H7 (cell line): ENCODE measurements at regions not wholly inside any gene's neighbourhood (a gene's known extent, or its start where the extent isn't known, plus 50 kb on each side); places are given as distances from the start of the nearest gene placed in this dataset.
"Not testable (repeated sequence)": the region's sequence is repeated elsewhere in the genome, so short reads cannot be mapped to it uniquely, and the experiment has no call there.

Experiments used
- DNase-seq: peaks from one replicate; pipeline ENCODE4 v3.0.0; 2012
- H3K27me3 ChIP-seq: 2 replicates; pipeline ENCODE4 v1.6.0; 2011; ENCODE audit warnings: mild to moderate bottlenecking, low read length; ENCODE audit not compliant: control insufficient read depth, insufficient read depth
- H3K36me3 ChIP-seq: replicated peaks from 2 replicates; pipeline ENCODE4 v1.5.1; 2011; ENCODE audit warnings: low read length; ENCODE audit not compliant: control insufficient read depth, insufficient read depth
- H3K4me3 ChIP-seq: 2 replicates; pipeline ENCODE4 v1.5.1; 2011; ENCODE audit warnings: low read depth, mild to moderate bottlenecking, control low read depth, low read length, moderate library complexity; ENCODE audit not compliant: insufficient read depth

DNA sequence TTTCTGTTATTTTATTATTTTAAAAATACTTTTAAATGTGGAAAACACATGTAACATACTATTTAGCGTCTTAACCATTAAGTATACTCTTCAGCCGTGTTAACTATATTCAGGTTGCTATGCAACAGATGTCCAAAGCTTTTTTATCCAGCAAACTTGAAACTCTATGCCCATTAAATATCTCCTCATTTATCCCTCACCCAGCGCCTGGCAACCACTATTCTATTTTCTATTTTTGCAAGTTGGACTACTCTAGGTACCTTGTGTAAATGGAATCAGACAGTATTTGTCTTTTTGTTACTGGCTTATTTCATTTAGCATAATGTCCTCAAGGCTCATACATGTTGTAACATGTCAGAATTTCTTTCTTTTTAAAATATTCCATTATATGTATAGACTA, 174.6 kb downstream of the PCDH10 start:
- Histone ChIP-seq H3K27me3 (no peaks in the 10 kb centered on the region), H3K36me3 (no peaks in the 10 kb centered on the region), H3K4me3 (no peak overlapping the region)
- DNase-seq, result no peak

DNA sequence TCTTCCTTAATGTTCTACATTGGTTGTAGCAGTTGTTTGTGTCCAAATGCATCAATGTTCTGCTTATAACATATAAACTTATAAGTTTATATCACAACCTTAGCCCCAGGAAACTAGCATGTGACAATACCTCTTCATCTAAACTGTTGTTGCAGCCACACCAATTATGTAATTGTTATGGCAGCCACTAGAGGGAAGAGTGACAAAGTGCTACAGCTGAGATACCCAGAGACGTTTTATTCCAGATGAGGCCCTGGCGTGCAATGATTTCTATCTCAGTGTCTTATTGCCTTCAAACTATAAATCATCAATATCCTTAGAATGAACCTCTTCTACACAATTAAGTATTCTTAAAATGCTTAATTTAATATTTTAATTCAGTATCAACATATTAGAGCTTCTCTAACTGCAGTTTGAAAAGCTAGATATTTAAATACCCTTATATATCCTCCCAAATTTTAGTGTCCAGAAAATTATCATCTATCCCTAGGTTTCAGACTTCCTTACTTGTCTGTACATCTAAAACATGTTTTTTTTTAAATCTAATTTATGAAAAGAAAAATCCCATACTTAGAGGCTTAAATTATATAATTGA, 171.6 kb downstream of the PCDH10 start:
- no peak overlapping the region for H3K4me3 ChIP-seq
- DNase-seq, result peak; percentile 6
- H3K27me3 ChIP-seq, result no peaks in the 10 kb centered on the region
- H3K36me3 ChIP-seq, result no peaks in the 10 kb centered on the region

DNA sequence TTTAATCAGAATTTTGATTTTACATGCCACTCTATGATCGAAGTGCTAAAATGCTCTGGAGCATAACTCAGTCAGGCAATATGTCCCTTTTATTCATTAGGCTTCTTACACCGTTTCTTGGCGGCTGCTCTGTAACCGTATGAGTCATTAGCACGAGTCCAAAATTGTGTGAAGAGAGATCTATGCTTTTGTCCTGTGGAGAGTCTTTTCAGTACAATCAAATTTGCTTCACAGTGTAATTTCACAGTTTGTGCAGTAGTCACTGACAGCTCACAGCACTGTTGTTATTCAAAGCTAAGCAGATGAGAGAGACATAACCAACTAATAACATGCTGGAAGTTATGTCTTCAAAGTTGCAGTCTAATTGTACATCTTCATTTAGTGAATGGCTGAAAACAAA, 167.8 kb downstream of the PCDH10 start:
- Histone ChIP-seq H3K36me3 (no peaks in the 10 kb centered on the region), H3K4me3 (no peak overlapping the region), H3K27me3 (no peaks in the 10 kb centered on the region)
- DNase-seq, result no peak

DNA sequence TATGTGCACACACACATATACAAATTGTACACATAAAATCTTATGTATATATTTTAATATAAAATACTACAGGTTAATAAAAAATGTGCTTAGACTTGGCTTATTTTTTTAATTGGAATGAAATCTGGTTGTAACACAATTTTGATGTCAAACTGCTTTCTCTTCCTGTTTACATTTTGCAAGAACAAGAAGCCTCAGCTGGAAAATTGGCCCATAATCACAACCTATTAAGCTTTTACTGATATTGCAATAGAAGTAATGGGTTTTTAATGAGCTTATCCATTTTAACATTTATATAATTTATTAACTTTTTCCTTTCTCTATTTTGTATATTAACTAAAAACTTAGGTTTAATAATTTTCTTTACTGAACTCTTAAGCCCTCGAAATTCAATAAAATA, 165.9 kb downstream of the PCDH10 start:
- Histone ChIP-seq H3K4me3 (no peak overlapping the region), H3K27me3 (no peaks in the 10 kb centered on the region), H3K36me3 (no peaks in the 10 kb centered on the region)
- no peak for DNase-seq

DNA sequence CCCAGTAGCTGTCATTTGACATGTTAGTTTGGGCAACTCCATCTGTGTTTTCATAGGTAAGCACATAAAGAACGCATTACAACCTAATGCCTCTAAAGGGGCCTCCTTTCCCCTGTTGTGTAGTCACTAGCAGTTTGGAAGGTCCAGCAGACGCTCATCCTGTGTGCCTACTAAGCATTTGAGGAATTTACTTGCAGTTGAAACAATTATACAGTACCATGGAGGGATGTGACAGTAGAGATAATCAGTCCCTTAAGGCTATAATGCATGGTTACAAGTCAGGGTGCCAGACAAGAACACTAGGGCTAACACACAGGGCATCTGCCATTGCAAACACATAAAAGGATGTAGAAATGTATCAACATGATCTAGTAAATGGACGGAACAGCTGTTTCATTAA, 138.3 kb downstream of the PCDH10 start:
- no peaks in the 10 kb centered on the region for H3K27me3 ChIP-seq
- no peaks in the 10 kb centered on the region for H3K36me3 ChIP-seq
- H3K4me3 ChIP-seq, result no peak overlapping the region
- DNase-seq, result no peak

DNA sequence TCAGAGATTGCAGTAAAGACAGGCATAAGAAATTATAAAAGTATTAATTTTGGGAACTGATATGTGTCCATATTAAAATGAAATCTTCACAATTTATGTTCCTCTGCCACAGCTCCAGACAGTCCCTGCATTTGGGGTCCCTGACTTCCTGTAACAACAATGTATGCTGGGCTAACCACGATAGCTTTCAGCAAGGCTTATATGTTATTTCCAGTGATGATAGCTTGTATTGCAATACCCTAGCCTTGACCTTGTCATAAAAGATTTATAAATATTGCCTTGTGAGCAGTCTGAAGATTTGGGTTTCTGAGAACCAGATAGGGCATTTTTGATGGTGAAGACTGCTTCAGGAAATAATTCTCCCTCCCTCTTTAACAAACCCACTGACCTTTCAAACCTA, 129.5 kb downstream of the PCDH10 start:
- H3K4me3 ChIP-seq, result no peak overlapping the region
- no peak for DNase-seq
- H3K27me3 ChIP-seq, result no peaks in the 10 kb centered on the region
- no peaks in the 10 kb centered on the region for H3K36me3 ChIP-seq

DNA sequence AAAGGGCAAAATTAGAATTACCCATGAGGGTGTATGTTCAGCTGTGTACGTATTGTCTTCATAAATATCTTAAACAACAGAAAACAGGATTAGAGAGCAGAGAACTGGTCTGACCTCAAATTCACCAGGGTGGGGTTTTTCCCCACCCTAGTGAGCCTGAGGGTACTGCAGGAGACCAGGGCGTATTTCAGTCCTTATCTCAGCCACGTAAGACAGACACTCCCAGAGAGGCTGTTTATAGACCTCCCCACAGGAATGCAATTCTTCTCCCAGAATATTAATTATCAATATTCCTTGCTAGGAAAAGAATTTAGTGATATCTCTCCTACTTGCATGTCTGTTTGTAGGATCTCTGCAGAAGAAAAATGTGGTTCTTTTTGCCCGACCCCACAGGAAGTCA, 128.8 kb downstream of the PCDH10 start:
- H3K36me3 ChIP-seq, H3K4me3 ChIP-seq, H3K27me3 ChIP-seq, DNase-seq: not testable (repeated sequence)

DNA sequence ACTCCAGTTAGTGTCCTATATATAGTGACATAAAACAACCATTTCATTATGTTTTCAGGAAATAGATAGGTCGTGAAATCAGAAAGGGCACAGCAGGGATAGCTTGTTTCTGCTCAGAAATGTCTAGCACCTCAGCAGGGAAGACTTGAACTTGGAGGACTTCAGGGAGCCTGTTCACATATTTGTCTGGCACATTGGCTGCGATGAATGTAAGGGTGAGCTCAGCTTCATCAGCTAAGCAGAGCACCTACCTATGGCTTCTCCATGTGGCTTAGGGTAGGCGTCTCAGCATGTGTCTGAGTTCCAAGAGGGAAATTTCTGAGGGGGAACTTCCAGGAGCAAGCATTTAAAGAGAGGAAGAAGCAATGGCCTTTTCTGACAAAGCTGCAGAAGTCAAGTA, 126.2 kb downstream of the PCDH10 start:
- Histone ChIP-seq H3K27me3 (no peaks in the 10 kb centered on the region), H3K36me3 (no peaks in the 10 kb centered on the region), H3K4me3 (no peak overlapping the region)
- DNase-seq, result no peak

DNA sequence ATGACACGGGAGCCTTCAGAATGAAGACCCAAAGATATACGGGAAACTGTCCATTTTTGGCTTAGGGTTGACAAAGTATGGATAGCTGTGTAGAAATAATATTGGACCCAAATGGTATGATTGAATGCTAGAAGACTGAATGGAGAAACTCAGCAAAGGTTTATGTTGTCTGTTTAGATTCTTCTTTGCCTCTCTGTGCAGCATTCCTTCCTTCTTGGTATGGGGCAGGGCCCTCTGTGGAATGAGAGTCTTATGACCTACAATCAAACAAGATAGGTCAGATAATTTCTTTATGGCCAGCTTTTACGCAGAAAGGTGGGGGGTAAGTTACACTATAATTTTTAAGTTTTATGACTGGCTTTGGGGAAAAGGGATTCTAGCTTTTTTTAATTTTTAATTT, 124.3 kb downstream of the PCDH10 start:
- no peak for DNase-seq
- H3K27me3 ChIP-seq, result no peaks in the 10 kb centered on the region
- H3K4me3 ChIP-seq, result no peak overlapping the region

DNA sequence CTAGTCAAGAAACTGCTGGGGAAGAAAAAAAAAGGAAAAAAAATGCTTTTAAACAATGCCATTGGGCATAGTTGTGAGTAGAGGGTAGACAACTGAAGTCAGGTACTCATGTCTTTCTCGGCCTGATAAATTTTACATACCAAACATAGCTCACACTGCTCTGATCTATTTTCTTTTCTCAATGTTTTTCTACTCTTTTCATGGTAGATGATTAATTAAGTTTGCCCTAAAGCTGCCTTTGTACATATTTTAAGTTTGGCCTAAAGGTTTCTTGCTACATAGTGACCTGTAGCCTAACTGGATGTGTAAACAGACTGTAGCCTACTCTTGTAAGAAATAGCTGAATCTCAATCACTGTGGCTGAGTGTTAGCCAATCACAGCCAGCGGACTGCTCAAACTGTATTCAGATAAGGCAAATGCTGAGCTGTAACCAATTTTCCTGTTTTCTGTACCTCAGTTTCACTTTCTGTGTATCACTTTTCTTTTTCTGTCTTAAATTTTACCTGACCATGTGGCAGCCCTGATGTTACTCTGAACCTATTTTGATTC, 121.0 kb downstream of the PCDH10 start:
- DNase-seq, result no peak
- H3K36me3 ChIP-seq, result no peaks in the 10 kb centered on the region
- H3K27me3 ChIP-seq, result no peaks in the 10 kb centered on the region
- no peak overlapping the region for H3K4me3 ChIP-seq

More for the DNA sequence above, 124.3 kb downstream of the PCDH10 start:
- H3K36me3 ChIP-seq, result no peaks in the 10 kb centered on the region

DNA sequence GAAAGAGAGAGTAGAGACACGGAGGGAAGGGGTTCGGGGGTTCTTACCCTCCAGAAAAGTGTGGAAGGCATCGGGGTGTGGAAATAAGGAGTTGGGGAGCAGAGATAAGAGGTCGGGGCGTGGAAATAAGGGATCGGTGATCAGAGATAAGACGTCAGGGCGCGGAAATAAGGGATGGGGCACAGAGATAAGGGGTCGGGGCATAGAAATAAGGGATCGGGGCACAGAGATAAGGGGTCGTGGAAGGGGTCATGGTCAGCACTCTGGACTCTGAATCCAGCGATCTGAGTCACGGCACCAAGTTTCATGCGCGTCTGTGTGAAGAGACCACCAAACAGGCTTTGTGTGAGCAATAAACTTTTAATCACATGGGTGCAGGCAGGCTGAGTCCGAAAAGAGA, 119.1 kb downstream of the PCDH10 start:
- Histone ChIP-seq H3K27me3 (no peaks in the 10 kb centered on the region), H3K4me3 (peak overlapping the region; percentile 12; the same call in 1 of the 2 replicates), H3K36me3 (no peaks in the 10 kb centered on the region)
- no peak for DNase-seq

DNA sequence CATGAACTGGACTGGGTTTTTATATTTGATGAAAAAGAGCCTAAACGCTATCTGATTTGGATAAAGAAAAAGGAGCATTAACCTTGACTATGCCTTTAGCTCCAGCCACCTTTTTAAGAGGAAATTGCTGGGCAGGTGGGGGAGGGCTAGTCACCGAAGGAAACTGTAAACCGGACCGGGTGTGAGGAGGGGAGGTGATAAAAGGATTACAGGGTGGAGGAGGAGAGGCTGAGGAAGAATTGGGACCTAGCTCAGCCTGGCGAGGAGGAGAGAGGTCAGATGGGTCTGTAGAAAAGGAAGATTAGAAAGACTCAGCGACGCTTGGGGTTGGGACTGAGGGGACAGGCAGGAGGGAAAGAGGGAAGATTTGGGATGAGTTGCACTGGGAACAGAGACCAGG, 118.4 kb downstream of the PCDH10 start:
- peak overlapping the region; percentile 8; the same call in 1 of the 2 replicates for H3K4me3 ChIP-seq
- not testable (repeated sequence) for H3K27me3 ChIP-seq, DNase-seq, H3K36me3 ChIP-seq

DNA sequence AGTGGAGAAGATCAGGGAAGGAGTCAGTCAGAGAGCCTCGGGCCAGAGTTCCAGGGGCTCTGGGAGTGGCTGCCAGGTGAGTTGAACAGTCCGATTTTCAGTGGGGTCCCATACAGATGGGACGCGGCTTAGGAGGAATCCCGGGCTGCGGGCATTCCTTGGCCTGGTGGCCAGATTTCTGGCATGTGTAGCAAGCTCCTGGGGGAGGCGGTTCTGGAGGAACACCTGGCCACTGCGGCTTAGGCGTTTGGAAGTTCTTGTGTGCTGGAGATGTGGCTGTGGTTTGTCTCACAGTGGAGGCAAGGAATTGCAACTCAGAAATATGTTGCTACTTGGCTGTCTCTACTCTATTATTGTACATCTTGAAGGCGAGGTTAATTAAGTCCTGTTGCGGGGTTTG, 117.9 kb downstream of the PCDH10 start:
- DNase-seq, H3K27me3 ChIP-seq, H3K36me3 ChIP-seq: not testable (repeated sequence)
- H3K4me3 ChIP-seq, result peak overlapping the region; percentile 12; the same call in 1 of the 2 replicates

DNA sequence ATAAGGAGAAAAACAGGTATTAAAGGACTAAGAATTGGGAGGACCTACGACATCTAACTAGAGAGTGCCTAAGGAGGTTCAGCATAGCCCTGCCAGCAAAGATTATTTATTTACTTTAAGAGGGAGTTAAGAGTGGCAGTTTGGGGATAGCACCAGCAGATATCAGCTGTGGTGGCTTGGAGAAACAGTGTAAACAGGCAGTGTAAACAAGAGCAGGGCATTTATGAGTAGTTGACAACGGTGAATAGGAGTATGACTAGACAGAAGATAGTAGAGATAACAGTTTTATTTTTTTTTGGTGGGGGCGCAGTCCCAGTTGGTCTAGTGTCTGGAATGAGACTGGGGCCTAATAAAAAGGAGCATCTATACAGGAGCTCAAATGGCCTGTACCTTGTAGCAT, 115.2 kb downstream of the PCDH10 start:
- not testable (repeated sequence) for H3K36me3 ChIP-seq, H3K4me3 ChIP-seq, DNase-seq, H3K27me3 ChIP-seq

DNA sequence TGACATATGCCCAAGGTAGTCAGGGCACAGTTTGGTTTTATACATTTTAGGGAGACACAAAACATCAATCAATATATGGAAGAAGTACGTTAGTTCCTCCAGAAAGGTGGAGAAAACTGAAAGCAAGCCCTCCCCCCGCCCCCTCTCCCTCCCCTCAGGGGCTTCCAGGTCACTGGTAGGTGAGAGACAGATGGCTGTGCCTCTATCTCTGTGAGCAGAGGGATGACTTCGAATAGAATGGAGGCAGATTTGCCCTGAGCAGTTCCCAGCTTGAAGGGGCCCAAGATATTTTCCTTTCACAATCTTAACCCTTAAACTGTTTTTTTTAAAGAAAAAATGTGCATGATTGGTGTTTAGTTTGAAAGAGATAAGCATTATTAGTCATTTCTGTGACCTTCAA, 114.0 kb downstream of the PCDH10 start:
- no peaks in the 10 kb centered on the region for H3K36me3 ChIP-seq
- no peak overlapping the region; the same call in 1 of the 2 replicates for H3K4me3 ChIP-seq
- H3K27me3 ChIP-seq, result no peaks in the 10 kb centered on the region
- DNase-seq, result no peak

DNA sequence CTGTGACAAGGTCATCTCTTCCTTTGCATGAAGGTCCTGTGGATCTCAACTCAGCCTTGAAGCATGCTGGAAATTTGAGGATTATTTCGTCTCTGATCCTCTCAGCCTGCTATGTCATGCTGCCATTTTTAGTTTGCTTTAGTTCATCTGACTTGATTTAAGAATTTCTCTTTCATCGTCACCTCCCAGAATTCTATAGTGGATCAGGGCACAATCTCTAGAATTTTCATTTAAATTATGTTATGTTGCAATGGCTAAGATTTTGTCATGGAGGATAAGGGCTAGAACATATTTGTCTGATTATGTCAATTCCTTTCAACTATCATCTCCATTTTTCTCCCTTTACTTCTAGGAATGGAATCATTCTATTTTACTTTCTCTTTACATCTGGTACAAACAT, 98.8 kb downstream of the PCDH10 start:
- Histone ChIP-seq H3K4me3 (no peak overlapping the region), H3K27me3 (no peaks in the 10 kb centered on the region), H3K36me3 (no peaks in the 10 kb centered on the region)
- no peak for DNase-seq
